H1 (cell line): ENCODE measurements at regions not wholly inside any gene's neighbourhood (a gene's known extent, or its start where the extent isn't known, plus 50 kb on each side); places are given as distances from the start of the nearest gene placed in this dataset.

Experiments used
- CTCF ChIA-PET: fragments of 300-600 bp; sonication (Branson Sonifier 250); formaldehyde crosslinking; loops from one replicate; lab custom pipeline; 2021; ENCODE audit not compliant: partially characterized antibody; lab: Charles Lee
- POLR2A ChIA-PET: fragments of 300-600 bp; sonication (Branson Sonifier 250); formaldehyde crosslinking; loops from one replicate; lab custom pipeline; 2021; ENCODE audit warnings: inconsistent platforms; ENCODE audit not compliant: partially characterized antibody; lab: Charles Lee
- DNase-seq, 2 experiments: peaks; one replicate each; pipeline versions ENCODE4 v3.0.0 to v3.0.0-alpha.2; 2010 to 2022; ENCODE audit warnings: low spot score in 2 of 2, low read depth in 1 of 2, mixed read lengths in 1 of 2
- FAIRE-seq: peaks from 2 replicates; lab custom pipeline; 2011; peaks lifted over from hg19 to GRCh38; lab: Jason Lieb, UNC
- H2AFZ ChIP-seq: 2 replicates; pipeline ENCODE4 v1.8.1; 2012; ENCODE audit warnings: low read length, inconsistent platforms
- H2AK5ac ChIP-seq: 2 replicates; pipeline ENCODE4 v1.6.1; 2013; ENCODE audit warnings: low read depth, low read length
- H2BK120ac ChIP-seq: replicated peaks from 2 replicates; pipeline ENCODE3; 2013; ENCODE audit warnings: low read depth, low read length, inconsistent platforms
- H2BK12ac ChIP-seq: 2 replicates; pipeline ENCODE4 v1.6.1; 2013; ENCODE audit warnings: low read depth, low read length
- H2BK15ac ChIP-seq: 2 replicates; pipeline ENCODE4 v1.6.1; 2013; ENCODE audit warnings: low read length
- H2BK20ac ChIP-seq: 2 replicates; pipeline ENCODE4 v1.6.1; 2013; ENCODE audit warnings: low read length
- H2BK5ac ChIP-seq: 2 replicates; pipeline ENCODE4 v1.6.1; 2013; ENCODE audit warnings: low read depth, low read length
- H3K14ac ChIP-seq: 2 replicates; pipeline ENCODE4 v1.6.1; 2013; ENCODE audit warnings: inconsistent platforms; ENCODE audit not compliant: insufficient read length
- H3K18ac ChIP-seq: 2 replicates; pipeline ENCODE4 v1.6.1; 2013; ENCODE audit warnings: low read length; ENCODE audit errors: extremely low read depth
- H3K23ac ChIP-seq: 2 replicates; pipeline ENCODE4 v1.6.1; 2013; ENCODE audit warnings: inconsistent platforms; ENCODE audit not compliant: insufficient read length
- H3K23me2 ChIP-seq: 2 replicates; pipeline ENCODE4 v1.6.1; 2013; ENCODE audit warnings: low read depth, low read length
- H3K27ac ChIP-seq: 2 replicates; pipeline ENCODE4 v1.6.1; 2011; ENCODE audit warnings: low read depth, low read length, inconsistent platforms
- H3K27me3 ChIP-seq, 4 experiments: replicated peaks in 1 of 4; 1 replicate in 1 of 4; 2 replicates in 3 of 4; pipeline versions ENCODE4 v1.6.1 to v1.8.1; 2011 to 2013; ENCODE audit warnings: low read length in 3 of 4, mild to moderate bottlenecking in 3 of 4, inconsistent platforms in 2 of 4, mixed read lengths in 2 of 4, moderate library complexity in 1 of 4; ENCODE audit not compliant: control insufficient read depth in 3 of 4, insufficient read depth in 3 of 4; ENCODE audit errors: extremely low read depth in 1 of 4
- H3K36me3 ChIP-seq, 4 experiments: 2 replicates each; pipeline versions ENCODE4 v1.6.1 to v1.8.1; 2011 to 2013; ENCODE audit warnings: mild to moderate bottlenecking in 4 of 4, low read length in 3 of 4, moderate library complexity in 2 of 4, control low read depth in 1 of 4, inconsistent platforms in 1 of 4; ENCODE audit not compliant: insufficient read depth in 4 of 4, control insufficient read depth in 2 of 4
- H3K4ac ChIP-seq: replicated peaks from 2 replicates; pipeline ENCODE3; 2013; ENCODE audit warnings: low read length, low read depth, mixed read lengths, inconsistent platforms; ENCODE audit not compliant: insufficient read length
- H3K4me1 ChIP-seq, 4 experiments: replicated peaks in 1 of 4; 1 replicate in 1 of 4; 2 replicates in 3 of 4; pipeline versions ENCODE4 v1.6.1 to v1.8.1; 2011 to 2013; ENCODE audit warnings: low read length in 3 of 4, inconsistent platforms in 2 of 4, mixed read lengths in 1 of 4; ENCODE audit not compliant: insufficient read depth in 4 of 4, control insufficient read depth in 3 of 4
- H3K4me2 ChIP-seq, 2 experiments: 2 replicates each; pipeline versions ENCODE4 v1.6.1 to v1.8.1; 2011 to 2013; ENCODE audit warnings: low read depth in 2 of 2, low read length in 2 of 2, control low read depth in 1 of 2, inconsistent platforms in 1 of 2, mild to moderate bottlenecking in 1 of 2; ENCODE audit not compliant: insufficient read depth in 1 of 2
- H3K4me3 ChIP-seq, 4 experiments: fragments of 200-600, 300-600 bp in 1 of 4; sonication (generic), shearing (Covaris generic), sonication (Bioruptor Twin) in 1 of 4; 2 replicates each; pipeline versions ENCODE4 v1.5.1 to v1.8.1; 2011 to 2016; ENCODE audit warnings: low read length in 4 of 4, low read depth in 3 of 4, control low read depth in 2 of 4, inconsistent platforms in 2 of 4, mild to moderate bottlenecking in 2 of 4, mixed read lengths in 1 of 4, moderate library complexity in 1 of 4; ENCODE audit not compliant: insufficient read depth in 2 of 4; ENCODE audit errors: extremely low read depth in 1 of 4
- H3K56ac ChIP-seq: replicated peaks from 2 replicates; pipeline ENCODE3; 2013; ENCODE audit warnings: low read depth, mild to moderate bottlenecking, mixed read lengths, low read length, inconsistent platforms; ENCODE audit not compliant: insufficient read length
- H3K79me1 ChIP-seq: 2 replicates; pipeline ENCODE4 v1.6.1; 2013; ENCODE audit warnings: low read depth, low read length, control low read depth
- H3K79me2 ChIP-seq, 2 experiments: 2 replicates each; pipeline versions ENCODE4 v1.6.1 to v1.8.1; 2012 to 2013; ENCODE audit warnings: low read length in 2 of 2, mild to moderate bottlenecking in 2 of 2, inconsistent platforms in 1 of 2; ENCODE audit not compliant: insufficient read depth in 2 of 2, control insufficient read depth in 1 of 2
- H3K9ac ChIP-seq, 4 experiments: replicated peaks in 1 of 4; 1 replicate in 1 of 4; 2 replicates in 3 of 4; pipeline versions ENCODE4 v1.6.1 to v1.8.1; 2011 to 2013; ENCODE audit warnings: low read depth in 3 of 4, low read length in 3 of 4, control low read depth in 2 of 4, mild to moderate bottlenecking in 2 of 4, moderate library complexity in 2 of 4, inconsistent platforms in 1 of 4; ENCODE audit errors: extremely low read depth in 1 of 4
- H3K9me3 ChIP-seq, 2 experiments: 2 replicates each; pipeline versions ENCODE4 v1.6.1 to v1.8.1; 2012 to 2013; ENCODE audit warnings: mild to moderate bottlenecking in 2 of 2, moderate library complexity in 2 of 2, control low read depth in 1 of 2, inconsistent platforms in 1 of 2, low read depth in 1 of 2, low read length in 1 of 2, mixed read lengths in 1 of 2; ENCODE audit not compliant: insufficient read depth in 2 of 2
- H4K20me1 ChIP-seq, 2 experiments: replicated peaks in 1 of 2; 2 replicates each; pipeline versions ENCODE3 to v1.8.1; 2011 to 2013; ENCODE audit warnings: inconsistent platforms in 2 of 2, low read length in 2 of 2, mild to moderate bottlenecking in 1 of 2; ENCODE audit not compliant: insufficient read depth in 2 of 2, control insufficient read depth in 1 of 2
- H4K5ac ChIP-seq: 2 replicates; pipeline ENCODE4 v1.6.1; 2013; ENCODE audit warnings: low read length, low read depth, mixed read lengths, inconsistent platforms; ENCODE audit not compliant: insufficient read length
- H4K8ac ChIP-seq: 2 replicates; pipeline ENCODE4 v1.8.0; 2013; ENCODE audit warnings: mild to moderate bottlenecking, moderate library complexity, low read length, inconsistent platforms; ENCODE audit not compliant: insufficient read depth; ENCODE audit errors: extremely low read depth
- H4K91ac ChIP-seq: replicated peaks from 2 replicates; pipeline ENCODE3; 2013; ENCODE audit warnings: low read length, mixed read lengths, inconsistent platforms; ENCODE audit not compliant: insufficient read length
- RAD21 ChIP-seq, 2 experiments: IDR thresholded peaks in 1 of 2; conservative IDR thresholded peaks in 1 of 2; 2 replicates each; pipeline ENCODE4 v1.6.1; 2011; ENCODE audit warnings: low read depth in 2 of 2, low read length in 2 of 2, improper control_type of control experiment in 1 of 2, inconsistent platforms in 1 of 2, mild to moderate bottlenecking in 1 of 2, moderate library complexity in 1 of 2
- RNF2 ChIP-seq: fragments of 200-900, 300-1000 bp; sonication (generic); IDR thresholded peaks from 2 replicates; pipeline ENCODE4 v1.7.1; 2016; ENCODE audit warnings: borderline replicate concordance, low read depth, mild to moderate bottlenecking, antibody characterized with exemption, low read length; ENCODE audit not compliant: poor library complexity, severe bottlenecking; ENCODE audit errors: missing control alignments
- SP4 ChIP-seq: IDR thresholded peaks from 2 replicates; pipeline ENCODE4 v1.6.1; 2012; ENCODE audit warnings: low read length, inconsistent platforms
- WGBS, 2 experiments: shearing (Covaris generic) in 1 of 2; methylation state at CpG; one replicate each; pipeline versions ENCODE4 v1.1.6 to v1.1.7; 2013 to 2015; ENCODE audit warnings: low lambda C conversion rate in 2 of 2, mixed read lengths in 2 of 2, inconsistent platforms in 1 of 2, low coverage in 1 of 2, missing lambda C conversion rate in 1 of 2; ENCODE audit not compliant: insufficient replicate concordance in 2 of 2, insufficient coverage in 1 of 2, insufficient read length in 1 of 2; ENCODE audit errors: extremely low coverage in 1 of 2, missing lambda C conversion rate in 1 of 2; 5-methylcytosine and 5-hydroxymethylcytosine counted together

GRCh38 chr6:9398071-9398766, 962.9 kb upstream of the SLC35B3 start:
- Histone ChIP-seq H2AFZ (no peak overlapping the region), H3K4ac (no peak overlapping the region), H3K4me1 (no peaks in the 10 kb centered on the region), H4K91ac (no peak overlapping the region), H2BK5ac (no peak overlapping the region), H3K14ac (no peak overlapping the region), H3K23me2 (no peaks in the 10 kb centered on the region), H3K27ac (no peak overlapping the region), H3K27me3 (no peaks in the 10 kb centered on the region), H3K9ac (no peak overlapping the region), H3K36me3 (no peaks in the 10 kb centered on the region), H4K5ac (no peak overlapping the region), H2BK20ac (no peak overlapping the region), H3K56ac (no peak overlapping the region), H3K9me3 (no peaks in the 10 kb centered on the region), H2AK5ac (no peak overlapping the region), H3K79me1 (no peaks in the 10 kb centered on the region), H3K4me2 (no peak overlapping the region), H4K8ac (no peak overlapping the region), H3K79me2 (no peaks in the 10 kb centered on the region), H2BK12ac (no peak overlapping the region), H3K23ac (no peak overlapping the region), H2BK15ac (no peak overlapping the region), H3K4me3 (peak overlapping the region in 1 of 4 experiments; percentile 22; a peak in 1 of 8 replicates), H3K18ac (no peak overlapping the region), H2BK120ac (no peak overlapping the region), H4K20me1 (no peaks in the 10 kb centered on the region)
- TF ChIP-seq RAD21 (IDR thresholded peaks at IDR 0.05 in 1 of 2, conservative IDR thresholded peaks at IDR 0.05 in 1 of 2; ENCODE audit: low read depth in 2 of 2, low read length in 2 of 2) = no peak
- TF ChIP-seq RNF2 = no peak
- no peak for TF ChIP-seq SP4
- CTCF ChIA-PET = interaction anchor here (1.1 kb wide), 1 partner anchor 15 kb away, joined by 5 read pairs; no protein-coding TSS in a partner anchor
- FAIRE-seq (no peak), DNase-seq (no peak)
- POLR2A ChIA-PET = no interaction called here
- WGBS, 2 experiments = 86% methylated on average over 15 of the region's 15 CpGs; no CpG with 5 or more reads in 1 of the 2 experiments
